GM23338 (cell line): ENCODE measurements at regions not wholly inside any gene's neighbourhood (a gene's known extent, or its start where the extent isn't known, plus 50 kb on each side); places are given as distances from the start of the nearest gene placed in this dataset.
A peak's percentile ranks its signal among the peaks of the same experiment; 100 is the strongest.

ENCODE experiments used
- ATAC-seq: fragments of 200-7000 bp; cut with Tn5 transposase; 3 replicates; pipeline ENCODE4 v1.9.1; 2020
- DNase-seq: peaks from one replicate; pipeline ENCODE4 v3.0.0-alpha.2; 2015; ENCODE audit warnings: low spot score
- H2AFZ ChIP-seq: fragments of 200-600 bp; sonication (generic); 2 replicates; pipeline ENCODE4 v1.8.0; 2016; ENCODE audit warnings: antibody characterized with exemption, mild to moderate bottlenecking, moderate library complexity
- H3F3A ChIP-seq: fragments of 200-600 bp; sonication (generic); replicated peaks from 2 replicates; pipeline ENCODE4 v1.8.0; 2017; ENCODE audit warnings: antibody characterized with exemption, mixed run types, low read depth
- H3K27ac ChIP-seq: fragments of 200-600 bp; sonication (generic); 2 replicates; pipeline ENCODE4 v1.6.1; 2016; ENCODE audit warnings: low read depth
- H3K27me3 ChIP-seq: fragments of 200-600 bp; sonication (generic); 2 replicates; pipeline ENCODE4 v1.8.0; 2016; ENCODE audit warnings: mild to moderate bottlenecking, mixed run types, moderate library complexity; ENCODE audit not compliant: insufficient read depth
- H3K36me3 ChIP-seq: fragments of 200-600 bp; sonication (generic); 2 replicates; pipeline ENCODE4 v1.8.0; 2016; ENCODE audit warnings: mild to moderate bottlenecking; ENCODE audit not compliant: insufficient read depth
- H3K4me1 ChIP-seq: fragments of 200-600 bp; sonication (generic); 2 replicates; pipeline ENCODE4 v1.8.0; 2016; ENCODE audit warnings: mild to moderate bottlenecking, moderate library complexity; ENCODE audit not compliant: insufficient read depth
- H3K4me2 ChIP-seq: fragments of 200-600 bp; sonication (generic); 2 replicates; pipeline ENCODE4 v1.7.1; 2017; ENCODE audit warnings: mixed run types
- H3K4me3 ChIP-seq: fragments of 200-600 bp; sonication (generic); 2 replicates; pipeline ENCODE4 v1.6.1; 2016; ENCODE audit warnings: mixed run types
- H3K79me2 ChIP-seq: fragments of 200-600 bp; sonication (generic); replicated peaks from 2 replicates; pipeline ENCODE4 v1.8.0; 2017; ENCODE audit warnings: mild to moderate bottlenecking; ENCODE audit not compliant: insufficient read depth
- H3K9me2 ChIP-seq: fragments of 200-600 bp; sonication (generic); 2 replicates; pipeline ENCODE4 v1.8.0; 2017; ENCODE audit not compliant: insufficient read depth
- H4K20me1 ChIP-seq: fragments of 200-600 bp; sonication (generic); replicated peaks from 2 replicates; pipeline ENCODE4 v1.8.0; 2017; ENCODE audit warnings: mild to moderate bottlenecking; ENCODE audit not compliant: insufficient read depth
- H3K27ac Mint-ChIP-seq: 2 replicates; pipeline ENCODE4 v1.8.0; 2020; ENCODE audit warnings: inconsistent platforms, mild to moderate bottlenecking, moderate library complexity, mixed read lengths
- H3K27me3 Mint-ChIP-seq: 3 replicates; pipeline ENCODE4 v1.8.0; 2022; ENCODE audit warnings: low read depth, mild to moderate bottlenecking, moderate library complexity, mixed read lengths, inconsistent platforms; ENCODE audit not compliant: insufficient read depth, poor library complexity
- H3K36me3 Mint-ChIP-seq: 3 replicates; pipeline ENCODE4 v1.8.0; 2021; ENCODE audit warnings: low read depth, mild to moderate bottlenecking, inconsistent platforms, moderate library complexity, mixed read lengths
- H3K4me1 Mint-ChIP-seq: 3 replicates; pipeline ENCODE4 v1.8.0; 2020; ENCODE audit warnings: mild to moderate bottlenecking, inconsistent platforms, mixed read lengths
- H3K4me3 Mint-ChIP-seq: 3 replicates; pipeline ENCODE4 v1.8.0; 2021; ENCODE audit warnings: moderate library complexity, mild to moderate bottlenecking, inconsistent platforms, mixed read lengths
- H3K9me3 Mint-ChIP-seq: 3 replicates; pipeline ENCODE4 v1.8.0; 2020; ENCODE audit warnings: moderate library complexity, mild to moderate bottlenecking, inconsistent platforms, mixed read lengths
- CREB1 ChIP-seq: fragments of 250-450 bp; sonication (Bioruptor Pico); IDR thresholded peaks from 2 replicates; pipeline ENCODE4 v1.5.0; 2020; ENCODE audit warnings: low read depth, mild to moderate bottlenecking, moderate library complexity
- CTCF ChIP-seq, 2 experiments: fragments of 200-600 bp in 1 of 2; sonication (generic) in 1 of 2; conservative IDR thresholded peaks; 2 replicates each; pipeline versions ENCODE4 v1.5.1 to v1.6.1; 2016 to 2017; ENCODE audit warnings: antibody characterized with exemption in 2 of 2, low read depth in 2 of 2, mild to moderate bottlenecking in 2 of 2, moderate library complexity in 1 of 2
- EZH2 ChIP-seq: fragments of 200-600 bp; sonication (generic); IDR thresholded peaks from one replicate; pipeline ENCODE4 v1.8.0; 2017; ENCODE audit warnings: antibody characterized with exemption, mild to moderate bottlenecking, low read depth; ENCODE audit not compliant: unreplicated experiment
- EZH2phosphoT487 ChIP-seq: fragments of 200-600 bp; sonication (generic); IDR thresholded peaks from one replicate; pipeline ENCODE4 v1.8.1; 2018; ENCODE audit warnings: antibody characterized with exemption; ENCODE audit not compliant: unreplicated experiment
- JUNB ChIP-seq: IDR thresholded peaks from one replicate; pipeline ENCODE4 v1.6.1; 2016; ENCODE audit warnings: antibody characterized with exemption; ENCODE audit not compliant: unreplicated experiment
- NANOG ChIP-seq: IDR thresholded peaks from 2 replicates; pipeline ENCODE4 v1.6.1; 2016; ENCODE audit warnings: antibody characterized with exemption, borderline replicate concordance
- POLR2AphosphoS5 ChIP-seq: IDR thresholded peaks from 2 replicates; pipeline ENCODE4 v1.6.1; 2016; ENCODE audit warnings: antibody characterized with exemption, low read depth
- STAT1 ChIP-seq: IDR thresholded peaks from one replicate; pipeline ENCODE4 v1.6.1; 2016; ENCODE audit warnings: antibody characterized with exemption; ENCODE audit not compliant: unreplicated experiment
- ZNF114 ChIP-seq: fragments of 250-450 bp; sonication (Bioruptor Pico); IDR thresholded peaks from 2 replicates; pipeline ENCODE4 v1.5.0; 2020; ENCODE audit warnings: mild to moderate bottlenecking, moderate library complexity
- ZNF331 ChIP-seq: fragments of 250-450 bp; sonication (Bioruptor Pico); IDR thresholded peaks from 2 replicates; pipeline ENCODE4 v1.5.0; 2020; ENCODE audit warnings: low read depth, mild to moderate bottlenecking, moderate library complexity
- TF ChIP-seq, protein P1 (sequence below): IDR thresholded peaks from one replicate; pipeline ENCODE4 v1.6.1; 2018; ENCODE audit warnings: antibody characterized with exemption; ENCODE audit not compliant: unreplicated experiment
- TF ChIP-seq, protein P2 (sequence below): fragments of 250-450 bp; sonication (Bioruptor Pico); IDR thresholded peaks from 2 replicates; pipeline ENCODE4 v1.5.0; 2020; ENCODE audit warnings: mild to moderate bottlenecking, moderate library complexity
- TF ChIP-seq, protein P3 (sequence below): IDR thresholded peaks from 2 replicates; pipeline ENCODE4 v1.6.1; 2016; ENCODE audit warnings: antibody characterized with exemption

- Histone ChIP-seq H3K4me3 (no peak overlapping the region), H2AFZ (peak overlapping the region; percentile 80), H3K4me1 (no peaks in the 10 kb centered on the region; the same call in 1 of the 2 replicates), H3K79me2 (no peaks in the 10 kb centered on the region), H3K36me3 (no peaks in the 10 kb centered on the region), H4K20me1 (no peaks in the 10 kb centered on the region), H3K27me3 (no peaks in the 10 kb centered on the region), H3K4me2 (no peak overlapping the region), H3F3A (no peaks in the 10 kb centered on the region), H3K9me2 (no peaks in the 10 kb centered on the region), H3K27ac (no peak overlapping the region)
- DNase-seq (no peak), ATAC-seq (peak; percentile 53)
- no peak overlapping the region for H3K27ac Mint-ChIP-seq
- no peaks in the 10 kb centered on the region; the same call in 2 of the 3 replicates for H3K9me3 Mint-ChIP-seq
- H3K36me3 Mint-ChIP-seq: no peaks in the 10 kb centered on the region
- peaks cover 22% of the 10 kb centered on the region for H3K4me1 Mint-ChIP-seq
- H3K4me3 Mint-ChIP-seq: no peak overlapping the region
- no peaks in the 10 kb centered on the region for H3K27me3 Mint-ChIP-seq
- TF ChIP-seq, protein P1, sequence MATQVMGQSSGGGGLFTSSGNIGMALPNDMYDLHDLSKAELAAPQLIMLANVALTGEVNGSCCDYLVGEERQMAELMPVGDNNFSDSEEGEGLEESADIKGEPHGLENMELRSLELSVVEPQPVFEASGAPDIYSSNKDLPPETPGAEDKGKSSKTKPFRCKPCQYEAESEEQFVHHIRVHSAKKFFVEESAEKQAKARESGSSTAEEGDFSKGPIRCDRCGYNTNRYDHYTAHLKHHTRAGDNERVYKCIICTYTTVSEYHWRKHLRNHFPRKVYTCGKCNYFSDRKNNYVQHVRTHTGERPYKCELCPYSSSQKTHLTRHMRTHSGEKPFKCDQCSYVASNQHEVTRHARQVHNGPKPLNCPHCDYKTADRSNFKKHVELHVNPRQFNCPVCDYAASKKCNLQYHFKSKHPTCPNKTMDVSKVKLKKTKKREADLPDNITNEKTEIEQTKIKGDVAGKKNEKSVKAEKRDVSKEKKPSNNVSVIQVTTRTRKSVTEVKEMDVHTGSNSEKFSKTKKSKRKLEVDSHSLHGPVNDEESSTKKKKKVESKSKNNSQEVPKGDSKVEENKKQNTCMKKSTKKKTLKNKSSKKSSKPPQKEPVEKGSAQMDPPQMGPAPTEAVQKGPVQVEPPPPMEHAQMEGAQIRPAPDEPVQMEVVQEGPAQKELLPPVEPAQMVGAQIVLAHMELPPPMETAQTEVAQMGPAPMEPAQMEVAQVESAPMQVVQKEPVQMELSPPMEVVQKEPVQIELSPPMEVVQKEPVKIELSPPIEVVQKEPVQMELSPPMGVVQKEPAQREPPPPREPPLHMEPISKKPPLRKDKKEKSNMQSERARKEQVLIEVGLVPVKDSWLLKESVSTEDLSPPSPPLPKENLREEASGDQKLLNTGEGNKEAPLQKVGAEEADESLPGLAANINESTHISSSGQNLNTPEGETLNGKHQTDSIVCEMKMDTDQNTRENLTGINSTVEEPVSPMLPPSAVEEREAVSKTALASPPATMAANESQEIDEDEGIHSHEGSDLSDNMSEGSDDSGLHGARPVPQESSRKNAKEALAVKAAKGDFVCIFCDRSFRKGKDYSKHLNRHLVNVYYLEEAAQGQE: no peak
- TF ChIP-seq POLR2AphosphoS5 (no peak), EZH2phosphoT487 (no peak), EZH2 (no peak), STAT1 (no peak), ZNF331 (CRISPR knock-in tag) (no peak), JUNB (no peak), CREB1 (CRISPR knock-in tag) (no peak), NANOG (no peak), ZNF114 (CRISPR knock-in tag) (no peak), CTCF (conservative IDR thresholded peaks at IDR 0.05; ENCODE audit: low read depth in 2 of 2) (no peak)
- TF ChIP-seq, protein P2, sequence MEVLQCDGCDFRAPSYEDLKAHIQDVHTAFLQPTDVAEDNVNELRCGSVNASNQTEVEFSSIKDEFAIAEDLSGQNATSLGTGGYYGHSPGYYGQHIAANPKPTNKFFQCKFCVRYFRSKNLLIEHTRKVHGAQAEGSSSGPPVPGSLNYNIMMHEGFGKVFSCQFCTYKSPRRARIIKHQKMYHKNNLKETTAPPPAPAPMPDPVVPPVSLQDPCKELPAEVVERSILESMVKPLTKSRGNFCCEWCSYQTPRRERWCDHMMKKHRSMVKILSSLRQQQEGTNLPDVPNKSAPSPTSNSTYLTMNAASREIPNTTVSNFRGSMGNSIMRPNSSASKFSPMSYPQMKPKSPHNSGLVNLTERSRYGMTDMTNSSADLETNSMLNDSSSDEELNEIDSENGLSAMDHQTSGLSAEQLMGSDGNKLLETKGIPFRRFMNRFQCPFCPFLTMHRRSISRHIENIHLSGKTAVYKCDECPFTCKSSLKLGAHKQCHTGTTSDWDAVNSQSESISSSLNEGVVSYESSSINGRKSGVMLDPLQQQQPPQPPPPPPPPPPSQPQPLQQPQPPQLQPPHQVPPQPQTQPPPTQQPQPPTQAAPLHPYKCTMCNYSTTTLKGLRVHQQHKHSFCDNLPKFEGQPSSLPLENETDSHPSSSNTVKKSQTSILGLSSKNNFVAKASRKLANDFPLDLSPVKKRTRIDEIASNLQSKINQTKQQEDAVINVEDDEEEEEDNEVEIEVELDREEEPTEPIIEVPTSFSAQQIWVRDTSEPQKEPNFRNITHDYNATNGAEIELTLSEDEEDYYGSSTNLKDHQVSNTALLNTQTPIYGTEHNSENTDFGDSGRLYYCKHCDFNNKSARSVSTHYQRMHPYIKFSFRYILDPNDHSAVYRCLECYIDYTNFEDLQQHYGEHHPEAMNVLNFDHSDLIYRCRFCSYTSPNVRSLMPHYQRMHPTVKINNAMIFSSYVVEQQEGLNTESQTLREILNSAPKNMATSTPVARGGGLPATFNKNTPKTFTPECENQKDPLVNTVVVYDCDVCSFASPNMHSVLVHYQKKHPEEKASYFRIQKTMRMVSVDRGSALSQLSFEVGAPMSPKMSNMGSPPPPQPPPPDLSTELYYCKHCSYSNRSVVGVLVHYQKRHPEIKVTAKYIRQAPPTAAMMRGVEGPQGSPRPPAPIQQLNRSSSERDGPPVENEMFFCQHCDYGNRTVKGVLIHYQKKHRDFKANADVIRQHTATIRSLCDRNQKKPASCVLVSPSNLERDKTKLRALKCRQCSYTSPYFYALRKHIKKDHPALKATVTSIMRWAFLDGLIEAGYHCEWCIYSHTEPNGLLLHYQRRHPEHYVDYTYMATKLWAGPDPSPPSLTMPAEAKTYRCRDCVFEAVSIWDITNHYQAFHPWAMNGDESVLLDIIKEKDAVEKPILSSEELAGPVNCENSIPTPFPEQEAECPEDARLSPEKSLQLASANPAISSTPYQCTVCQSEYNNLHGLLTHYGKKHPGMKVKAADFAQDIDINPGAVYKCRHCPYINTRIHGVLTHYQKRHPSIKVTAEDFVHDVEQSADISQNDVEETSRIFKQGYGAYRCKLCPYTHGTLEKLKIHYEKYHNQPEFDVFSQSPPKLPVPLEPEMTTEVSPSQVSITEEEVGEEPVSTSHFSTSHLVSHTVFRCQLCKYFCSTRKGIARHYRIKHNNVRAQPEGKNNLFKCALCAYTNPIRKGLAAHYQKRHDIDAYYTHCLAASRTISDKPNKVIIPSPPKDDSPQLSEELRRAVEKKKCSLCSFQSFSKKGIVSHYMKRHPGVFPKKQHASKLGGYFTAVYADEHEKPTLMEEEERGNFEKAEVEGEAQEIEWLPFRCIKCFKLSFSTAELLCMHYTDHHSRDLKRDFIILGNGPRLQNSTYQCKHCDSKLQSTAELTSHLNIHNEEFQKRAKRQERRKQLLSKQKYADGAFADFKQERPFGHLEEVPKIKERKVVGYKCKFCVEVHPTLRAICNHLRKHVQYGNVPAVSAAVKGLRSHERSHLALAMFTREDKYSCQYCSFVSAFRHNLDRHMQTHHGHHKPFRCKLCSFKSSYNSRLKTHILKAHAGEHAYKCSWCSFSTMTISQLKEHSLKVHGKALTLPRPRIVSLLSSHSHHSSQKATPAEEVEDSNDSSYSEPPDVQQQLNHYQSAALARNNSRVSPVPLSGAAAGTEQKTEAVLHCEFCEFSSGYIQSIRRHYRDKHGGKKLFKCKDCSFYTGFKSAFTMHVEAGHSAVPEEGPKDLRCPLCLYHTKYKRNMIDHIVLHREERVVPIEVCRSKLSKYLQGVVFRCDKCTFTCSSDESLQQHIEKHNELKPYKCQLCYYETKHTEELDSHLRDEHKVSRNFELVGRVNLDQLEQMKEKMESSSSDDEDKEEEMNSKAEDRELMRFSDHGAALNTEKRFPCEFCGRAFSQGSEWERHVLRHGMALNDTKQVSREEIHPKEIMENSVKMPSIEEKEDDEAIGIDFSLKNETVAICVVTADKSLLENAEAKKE: no peak
- TF ChIP-seq, protein P3, sequence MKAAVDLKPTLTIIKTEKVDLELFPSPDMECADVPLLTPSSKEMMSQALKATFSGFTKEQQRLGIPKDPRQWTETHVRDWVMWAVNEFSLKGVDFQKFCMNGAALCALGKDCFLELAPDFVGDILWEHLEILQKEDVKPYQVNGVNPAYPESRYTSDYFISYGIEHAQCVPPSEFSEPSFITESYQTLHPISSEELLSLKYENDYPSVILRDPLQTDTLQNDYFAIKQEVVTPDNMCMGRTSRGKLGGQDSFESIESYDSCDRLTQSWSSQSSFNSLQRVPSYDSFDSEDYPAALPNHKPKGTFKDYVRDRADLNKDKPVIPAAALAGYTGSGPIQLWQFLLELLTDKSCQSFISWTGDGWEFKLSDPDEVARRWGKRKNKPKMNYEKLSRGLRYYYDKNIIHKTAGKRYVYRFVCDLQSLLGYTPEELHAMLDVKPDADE: no peak
These were observed 92.2 kb downstream of the SPATA19 start for GRCh38 chr11:133753150-133753549.
